HG02571 (cell line): ENCODE measurements at regions not wholly inside any gene's neighbourhood (a gene's known extent, or its start where the extent isn't known, plus 50 kb on each side); places are given as distances from the start of the nearest gene placed in this dataset.

Experiments used
- ATAC-seq: cut with Tn5 transposase; IDR thresholded peaks from one replicate; pipeline ENCODE4 v1.9.1; 2021; ENCODE audit warnings: mild to moderate bottlenecking, moderate library complexity; ENCODE audit not compliant: unreplicated experiment

- no peak for ATAC-seq
Observed at GRCh38 chr12:61357496-61357895, 902.7 kb upstream of the USP15 start.

GRCh38 chr12:61362037-61362436 lies 898.2 kb upstream of the USP15 start:
- ATAC-seq = no peak

GRCh38 chr12:61365001-61365400 lies 895.2 kb upstream of the USP15 start:
- ATAC-seq = no peak

GRCh38 chr12:61367281-61367785 lies 892.9 kb upstream of the USP15 start:
- no peak for ATAC-seq

GRCh38 chr12:61369241-61369910 lies 890.8 kb upstream of the USP15 start:
- ATAC-seq = no peak

- no peak for ATAC-seq
Observed at GRCh38 chr12:61384511-61384910, 875.7 kb upstream of the USP15 start.

- ATAC-seq = no peak
Observed at GRCh38 chr12:61385771-61386170, 874.4 kb upstream of the USP15 start.

- no peak for ATAC-seq
Observed at GRCh38 chr12:61397668-61398067, 862.5 kb upstream of the USP15 start.

- ATAC-seq = no peak
Observed at GRCh38 chr12:61412201-61412600, 848.0 kb upstream of the USP15 start.

GRCh38 chr12:61414470-61414869 lies 845.7 kb upstream of the USP15 start:
- ATAC-seq = no peak

GRCh38 chr12:61422786-61423185 lies 837.4 kb upstream of the USP15 start:
- no peak for ATAC-seq

- ATAC-seq = no peak
Observed at GRCh38 chr12:61452076-61452475, 808.1 kb upstream of the USP15 start.

- ATAC-seq = no peak
Observed at GRCh38 chr12:61487728-61488127, 772.5 kb upstream of the USP15 start.

- no peak for ATAC-seq
Observed at GRCh38 chr12:61490526-61491498, 769.4 kb upstream of the USP15 start.

GRCh38 chr12:61502179-61502578 lies 758.0 kb upstream of the USP15 start:
- ATAC-seq = no peak

GRCh38 chr12:61504396-61505080 lies 755.7 kb upstream of the USP15 start:
- ATAC-seq = no peak

- ATAC-seq = no peak
Observed at GRCh38 chr12:61513499-61513898, 746.7 kb upstream of the USP15 start.

- no peak for ATAC-seq
Observed at GRCh38 chr12:61514016-61514415, 746.2 kb upstream of the USP15 start.

- ATAC-seq = no peak
Observed at GRCh38 chr12:61521258-61521657, 738.9 kb upstream of the USP15 start.

- ATAC-seq = no peak
Observed at GRCh38 chr12:61523276-61523992, 736.8 kb upstream of the USP15 start.

GRCh38 chr12:61524851-61525250 lies 735.4 kb upstream of the USP15 start:
- no peak for ATAC-seq
